ENCODE measurements at regions not wholly inside any gene's neighbourhood (a gene's known extent, or its start where the extent isn't known, plus 50 kb on each side); places are given as distances from the start of the nearest gene placed in this dataset.
A peak's percentile ranks its signal among the peaks of the same experiment; 100 is the strongest.

DNA sequence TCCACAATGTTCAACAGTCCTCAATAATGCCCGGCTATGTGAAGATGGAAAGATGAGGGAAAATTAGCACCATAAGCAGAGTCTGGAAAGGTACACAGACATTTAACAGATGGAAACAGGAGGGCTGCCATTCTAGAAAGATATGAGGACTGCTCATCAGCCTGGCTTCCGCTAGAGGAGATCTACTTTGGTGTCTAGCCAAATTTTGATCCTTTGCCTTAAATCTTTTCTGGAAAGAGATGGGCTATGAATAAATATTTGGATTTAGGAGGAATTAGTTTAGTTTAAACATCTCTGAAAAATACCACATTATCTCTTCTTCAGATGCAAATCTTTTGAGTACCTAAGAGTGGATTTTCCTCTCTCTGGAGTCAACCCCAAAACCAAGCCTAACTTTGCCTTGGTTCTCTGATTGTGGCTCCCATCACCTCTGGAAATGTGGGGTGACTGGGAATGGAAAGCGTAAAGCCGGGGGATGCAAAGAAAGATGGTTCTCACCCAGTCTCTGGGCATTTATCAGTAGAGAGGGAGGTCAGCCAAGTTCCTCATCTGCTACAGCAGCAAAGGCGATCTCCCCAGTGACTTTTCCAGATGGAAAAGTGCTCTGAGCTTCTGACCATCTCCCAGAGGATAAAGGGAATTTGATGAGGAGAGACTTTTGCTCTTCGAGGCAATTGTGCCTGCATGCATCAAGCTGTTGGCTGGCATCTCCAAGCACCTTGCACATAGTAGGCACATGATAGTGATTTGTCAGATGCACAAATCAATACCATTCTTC is 410.6 kb downstream of the ZNF521 start:
- no peak for DNase-seq (ENCODE audit: low read depth in 2 of 2)
- no peak overlapping the region for H3K4me3 ChIP-seq (replicated peaks in 1 of 2; ENCODE audit: low read depth in 2 of 2, low read length in 2 of 2)
- TF ChIP-seq, protein P1, sequence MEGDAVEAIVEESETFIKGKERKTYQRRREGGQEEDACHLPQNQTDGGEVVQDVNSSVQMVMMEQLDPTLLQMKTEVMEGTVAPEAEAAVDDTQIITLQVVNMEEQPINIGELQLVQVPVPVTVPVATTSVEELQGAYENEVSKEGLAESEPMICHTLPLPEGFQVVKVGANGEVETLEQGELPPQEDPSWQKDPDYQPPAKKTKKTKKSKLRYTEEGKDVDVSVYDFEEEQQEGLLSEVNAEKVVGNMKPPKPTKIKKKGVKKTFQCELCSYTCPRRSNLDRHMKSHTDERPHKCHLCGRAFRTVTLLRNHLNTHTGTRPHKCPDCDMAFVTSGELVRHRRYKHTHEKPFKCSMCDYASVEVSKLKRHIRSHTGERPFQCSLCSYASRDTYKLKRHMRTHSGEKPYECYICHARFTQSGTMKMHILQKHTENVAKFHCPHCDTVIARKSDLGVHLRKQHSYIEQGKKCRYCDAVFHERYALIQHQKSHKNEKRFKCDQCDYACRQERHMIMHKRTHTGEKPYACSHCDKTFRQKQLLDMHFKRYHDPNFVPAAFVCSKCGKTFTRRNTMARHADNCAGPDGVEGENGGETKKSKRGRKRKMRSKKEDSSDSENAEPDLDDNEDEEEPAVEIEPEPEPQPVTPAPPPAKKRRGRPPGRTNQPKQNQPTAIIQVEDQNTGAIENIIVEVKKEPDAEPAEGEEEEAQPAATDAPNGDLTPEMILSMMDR (IDR thresholded peaks at IDR 0.05; ENCODE audit: low read depth, low read length), result no peak

DNA sequence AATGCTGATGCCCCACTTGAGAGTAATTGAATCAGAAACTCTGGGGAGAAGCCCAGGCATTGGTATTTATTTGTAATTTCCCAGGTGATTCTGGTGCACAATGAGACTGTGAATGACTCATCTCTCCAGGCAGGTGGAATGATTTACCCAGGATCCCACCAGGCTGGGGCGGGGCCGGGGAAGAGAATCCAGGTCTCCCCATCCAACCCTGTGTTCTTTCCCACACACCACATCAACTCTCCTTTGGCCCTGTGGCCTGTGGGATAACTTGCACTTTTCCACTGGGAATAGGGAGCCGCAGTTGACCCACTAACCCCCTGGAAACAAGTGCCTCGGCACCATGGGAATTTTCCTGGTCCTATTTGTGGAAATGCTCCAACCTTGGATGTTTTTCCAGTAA is 409.8 kb downstream of the ZNF521 start:
- TF ChIP-seq, protein P1 (IDR thresholded peaks at IDR 0.05; ENCODE audit: low read depth, low read length), result no peak
- no peak for DNase-seq (ENCODE audit: low read depth in 2 of 2)
- H3K4me3 ChIP-seq (replicated peaks in 1 of 2; ENCODE audit: low read depth in 2 of 2, low read length in 2 of 2), result no peak overlapping the region

- TF ChIP-seq, protein P1 (IDR thresholded peaks at IDR 0.05; ENCODE audit: low read depth, low read length), result no peak
- peak in 1 of 2 donors; percentile 8 for DNase-seq (ENCODE audit: low read depth in 2 of 2)
- H3K4me3 ChIP-seq (replicated peaks in 1 of 2; ENCODE audit: low read depth in 2 of 2, low read length in 2 of 2), result no peak overlapping the region
Observed at GRCh38 chr18:24947521-24948305, 404.3 kb downstream of the ZNF521 start.

- H3K4me3 ChIP-seq (replicated peaks in 1 of 2; ENCODE audit: low read depth in 2 of 2, low read length in 2 of 2), result no peak overlapping the region
- DNase-seq (ENCODE audit: low read depth in 2 of 2), result no peak
- TF ChIP-seq, protein P1 (IDR thresholded peaks at IDR 0.05; ENCODE audit: low read depth, low read length), result no peak
Observed at GRCh38 chr18:24949908-24950307, 402.1 kb downstream of the ZNF521 start.

DNA sequence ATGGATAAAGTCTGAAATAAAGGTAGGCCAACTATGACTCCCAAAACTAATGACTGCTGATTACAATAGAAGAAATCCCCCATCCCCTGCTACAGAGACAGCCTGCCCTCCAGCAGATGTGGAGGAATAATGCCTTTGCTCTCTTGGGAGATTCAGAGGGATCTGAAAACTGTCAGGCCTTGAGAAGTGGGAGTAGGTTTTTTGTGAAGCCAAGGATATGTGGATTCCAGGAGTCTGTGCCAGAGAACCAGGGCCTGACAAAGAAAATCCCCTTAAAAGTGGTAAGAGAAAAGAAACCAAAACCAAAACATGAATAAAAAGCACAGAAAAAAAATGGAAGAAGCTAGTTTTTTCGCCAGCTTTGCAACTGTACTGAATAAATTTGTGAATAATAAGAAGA is 397.6 kb downstream of the ZNF521 start:
- H3K4me3 ChIP-seq (replicated peaks in 1 of 2; ENCODE audit: low read depth in 2 of 2, low read length in 2 of 2), result no peak overlapping the region
- TF ChIP-seq, protein P1 (IDR thresholded peaks at IDR 0.05; ENCODE audit: low read depth, low read length), result no peak
- no peak for DNase-seq (ENCODE audit: low read depth in 2 of 2)

- no peak overlapping the region for H3K4me3 ChIP-seq (replicated peaks in 1 of 2; ENCODE audit: low read depth in 2 of 2, low read length in 2 of 2)
- DNase-seq (ENCODE audit: low read depth in 2 of 2), result no peak
- TF ChIP-seq, protein P1 (IDR thresholded peaks at IDR 0.05; ENCODE audit: low read depth, low read length), result no peak
Observed at GRCh38 chr18:24958001-24958400, 394.0 kb downstream of the ZNF521 start.

Data from cardiac fibroblast (primary cell).